Caco-2 (cell line): ENCODE measurements at regions not wholly inside any gene's neighbourhood (a gene's known extent, or its start where the extent isn't known, plus 50 kb on each side); places are given as distances from the start of the nearest gene placed in this dataset.

Source experiments
- BruUV-seq: library from RNA; stranded (reverse); fragments of 400-500 nt; replicated peaks from 2 replicates; lab custom pipeline; 2021; lab: Mats Ljungman, UMichigan
- CTCF ChIA-PET: fragments of 300-600 bp; sonication (Branson Sonifier 250); formaldehyde crosslinking; loops from one replicate; lab custom pipeline; 2022; ENCODE audit warnings: antibody characterized with exemption; lab: Charles Lee
- POLR2A ChIA-PET: fragments of 300-600 bp; sonication (Branson Sonifier 250); formaldehyde crosslinking; loops from one replicate; lab custom pipeline; 2022; ENCODE audit warnings: antibody characterized with exemption; lab: Charles Lee
- DNase-seq, 2 experiments: peaks; one replicate each; pipeline versions ENCODE4 v3.0.0 to v3.0.0-alpha.2; 2020 to 2022
- H3K27me3 ChIP-seq: replicated peaks from 2 replicates; pipeline ENCODE4 v1.6.0; 2011; ENCODE audit warnings: low read length; ENCODE audit not compliant: control insufficient read depth, insufficient read depth
- H3K36me3 ChIP-seq: 2 replicates; pipeline ENCODE4 v1.5.1; 2011; ENCODE audit warnings: low read length; ENCODE audit not compliant: control insufficient read depth, insufficient read depth
- H3K4me1 ChIP-seq: fragments of 250-450 bp; sonication (Bioruptor Pico); 2 replicates; pipeline ENCODE4 v1.5.1; 2020; ENCODE audit warnings: mild to moderate bottlenecking
- H3K4me3 ChIP-seq: 2 replicates; pipeline ENCODE4 v1.5.1; 2011; ENCODE audit warnings: low read depth, mild to moderate bottlenecking, control low read depth, low read length
- H3K9me3 ChIP-seq: fragments of 250-450 bp; sonication (Bioruptor Pico); 2 replicates; pipeline ENCODE4 v1.5.1; 2020; ENCODE audit warnings: mild to moderate bottlenecking, moderate library complexity
- H3K27ac Mint-ChIP-seq: one replicate; pipeline ENCODE4 v1.8.0; 2022; ENCODE audit warnings: mixed read lengths; ENCODE audit not compliant: unreplicated experiment
- H3K27me3 Mint-ChIP-seq: one replicate; pipeline ENCODE4 v1.8.0; 2022; ENCODE audit warnings: mixed read lengths; ENCODE audit not compliant: insufficient read depth, unreplicated experiment
- H3K36me3 Mint-ChIP-seq: one replicate; pipeline ENCODE4 v1.8.0; 2022; ENCODE audit warnings: mild to moderate bottlenecking, mixed read lengths; ENCODE audit not compliant: insufficient read depth, unreplicated experiment
- H3K4me1 Mint-ChIP-seq: one replicate; pipeline ENCODE4 v1.8.0; 2022; ENCODE audit warnings: low read depth, mixed read lengths; ENCODE audit not compliant: unreplicated experiment
- H3K4me3 Mint-ChIP-seq: one replicate; pipeline ENCODE4 v1.8.0; 2022; ENCODE audit warnings: mild to moderate bottlenecking, moderate library complexity, mixed read lengths; ENCODE audit not compliant: unreplicated experiment
- H3K9me3 Mint-ChIP-seq: one replicate; pipeline ENCODE4 v1.8.0; 2022; ENCODE audit warnings: mixed read lengths; ENCODE audit not compliant: unreplicated experiment
- CTCF ChIP-seq, 2 experiments: fragments of 200-600 bp in 1 of 2; IDR thresholded peaks; 1 replicate in 1 of 2; 2 replicates in 1 of 2; pipeline versions ENCODE4 v1.5.1 to v1.8.0; 2011 to 2022; ENCODE audit warnings: antibody characterized with exemption in 1 of 2, control low read depth in 1 of 2, inconsistent platforms in 1 of 2, low read depth in 1 of 2, low read length in 1 of 2, mild to moderate bottlenecking in 1 of 2, moderate library complexity in 1 of 2; ENCODE audit not compliant: insufficient read depth in 1 of 2, severe bottlenecking in 1 of 2, unreplicated experiment in 1 of 2
- intact Hi-C: fragments of 100-400 bp; cut with micrococcal nuclease; formaldehyde crosslinking; loops from one replicate; pipeline ENCODE4 v1.10.0; 2022; ENCODE audit not compliant: unreplicated experiment

DNA sequence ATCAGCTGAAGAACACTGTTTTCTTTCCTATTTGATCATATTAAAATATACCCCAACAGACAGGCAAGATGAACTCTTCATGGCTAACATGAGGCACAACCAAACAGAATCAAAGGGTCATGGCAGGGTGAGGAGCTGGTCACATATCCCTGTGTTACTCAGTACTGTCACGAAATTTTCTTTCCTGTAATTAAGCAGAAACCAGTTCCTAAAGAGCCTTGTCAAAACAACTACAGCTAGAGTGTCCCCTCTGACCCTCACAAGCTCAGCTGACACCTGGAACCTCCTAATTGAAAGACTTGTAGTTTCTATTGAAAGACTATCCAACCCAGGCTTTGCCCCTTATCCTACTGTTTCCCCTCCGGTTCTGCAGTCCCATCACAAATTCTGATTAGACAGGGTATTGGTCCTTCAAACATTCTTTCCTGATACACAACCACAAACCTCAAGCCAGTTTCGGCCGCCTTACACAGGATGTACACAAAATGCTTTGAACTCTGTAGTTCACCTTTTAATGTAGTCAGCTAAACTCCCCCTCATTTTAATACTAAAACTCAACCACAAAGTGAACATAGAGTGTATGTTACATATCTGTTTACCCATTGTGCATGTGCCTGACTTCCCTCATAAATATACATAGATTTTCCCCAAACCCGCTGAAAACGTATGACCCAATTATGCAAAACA lies 651.9 kb downstream of the MRPL39 start:
- no peak overlapping the region for H3K4me3 Mint-ChIP-seq
- intact Hi-C loops = no loop called here
- no TSS peak for BruUV-seq
- H3K4me1 ChIP-seq = no peaks in the 10 kb centered on the region
- no peak overlapping the region for H3K4me3 ChIP-seq
- H3K9me3 ChIP-seq = no peaks in the 10 kb centered on the region
- no peak overlapping the region for H3K27ac Mint-ChIP-seq
- H3K36me3 Mint-ChIP-seq = no peaks in the 10 kb centered on the region
- no peaks in the 10 kb centered on the region for H3K27me3 Mint-ChIP-seq
- no peaks in the 10 kb centered on the region for H3K27me3 ChIP-seq
- H3K9me3 Mint-ChIP-seq = no peaks in the 10 kb centered on the region
- H3K4me1 Mint-ChIP-seq = no peaks in the 10 kb centered on the region
- no peak for DNase-seq
- CTCF ChIA-PET = no interaction called here
- no peak for TF ChIP-seq CTCF (IDR thresholded peaks at IDR 0.05; ENCODE audit: insufficient read depth in 1 of 2, low read depth in 1 of 2, low read length in 1 of 2, severe bottlenecking in 1 of 2, unreplicated experiment in 1 of 2)
- POLR2A ChIA-PET = no interaction called here
- H3K36me3 ChIP-seq = no peaks in the 10 kb centered on the region

DNA sequence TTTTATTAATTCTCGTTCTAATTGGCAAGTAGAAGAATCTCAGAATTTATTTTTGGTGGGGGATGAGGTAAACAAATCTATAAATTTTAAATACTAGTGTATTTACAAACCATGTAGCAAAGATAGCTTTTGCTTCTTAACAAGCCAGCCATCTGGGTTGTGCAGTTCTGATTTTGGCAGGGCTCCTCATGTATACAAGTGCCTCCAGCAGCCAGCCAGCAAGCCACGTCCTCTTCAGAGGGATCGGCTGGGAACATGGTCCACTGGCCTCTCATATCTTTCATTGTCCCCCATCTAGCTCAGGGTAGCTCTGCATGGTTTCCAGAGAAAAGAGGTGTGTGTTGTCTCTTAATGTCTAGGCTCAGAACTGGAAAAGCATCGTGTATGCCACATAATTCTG lies 659.1 kb downstream of the MRPL39 start:
- no peak for TF ChIP-seq CTCF (IDR thresholded peaks at IDR 0.05; ENCODE audit: insufficient read depth in 1 of 2, low read depth in 1 of 2, low read length in 1 of 2, severe bottlenecking in 1 of 2, unreplicated experiment in 1 of 2)
- no peaks in the 10 kb centered on the region for H3K36me3 Mint-ChIP-seq
- CTCF ChIA-PET = no interaction called here
- Histone ChIP-seq H3K4me1 (no peaks in the 10 kb centered on the region), H3K36me3 (no peaks in the 10 kb centered on the region), H3K27me3 (no peaks in the 10 kb centered on the region), H3K4me3 (no peak overlapping the region), H3K9me3 (no peaks in the 10 kb centered on the region)
- no peak overlapping the region for H3K4me3 Mint-ChIP-seq
- H3K4me1 Mint-ChIP-seq = no peaks in the 10 kb centered on the region
- no TSS peak for BruUV-seq
- no peak for DNase-seq
- POLR2A ChIA-PET = no interaction called here
- H3K27ac Mint-ChIP-seq = no peak overlapping the region
- no peaks in the 10 kb centered on the region for H3K9me3 Mint-ChIP-seq
- peaks cover 3% of the 10 kb centered on the region for H3K27me3 Mint-ChIP-seq
- intact Hi-C loops = no loop called here

GRCh38 chr21:24945910-24946309 lies 661.4 kb downstream of the MRPL39 start:
- ChIA-PET CTCF (no interaction called here), POLR2A (no interaction called here)
- no peaks in the 10 kb centered on the region for H3K4me1 Mint-ChIP-seq
- no peak overlapping the region for H3K27ac Mint-ChIP-seq
- no TSS peak for BruUV-seq
- no peaks in the 10 kb centered on the region for H3K36me3 ChIP-seq
- DNase-seq = no peak
- H3K4me3 Mint-ChIP-seq = no peak overlapping the region
- no peak overlapping the region for H3K4me3 ChIP-seq
- H3K9me3 ChIP-seq = no peaks in the 10 kb centered on the region
- H3K27me3 Mint-ChIP-seq = peaks cover 3% of the 10 kb centered on the region
- H3K27me3 ChIP-seq = no peaks in the 10 kb centered on the region
- H3K36me3 Mint-ChIP-seq = no peaks in the 10 kb centered on the region
- intact Hi-C loops = no loop called here
- H3K9me3 Mint-ChIP-seq = no peaks in the 10 kb centered on the region
- H3K4me1 ChIP-seq = no peaks in the 10 kb centered on the region
- TF ChIP-seq CTCF (IDR thresholded peaks at IDR 0.05; ENCODE audit: insufficient read depth in 1 of 2, low read depth in 1 of 2, low read length in 1 of 2, severe bottlenecking in 1 of 2, unreplicated experiment in 1 of 2) = no peak
